A172 (cell line): ENCODE measurements at regions not wholly inside any gene's neighbourhood (a gene's known extent, or its start where the extent isn't known, plus 50 kb on each side); places are given as distances from the start of the nearest gene placed in this dataset.
"Not testable (repeated sequence)": the region's sequence is repeated elsewhere in the genome, so short reads cannot be mapped to it uniquely, and the experiment has no call there.

Experiments
- DNase-seq: peaks from one replicate; pipeline ENCODE4 v3.0.0-alpha.2; 2015; ENCODE audit warnings: low spot score

DNA sequence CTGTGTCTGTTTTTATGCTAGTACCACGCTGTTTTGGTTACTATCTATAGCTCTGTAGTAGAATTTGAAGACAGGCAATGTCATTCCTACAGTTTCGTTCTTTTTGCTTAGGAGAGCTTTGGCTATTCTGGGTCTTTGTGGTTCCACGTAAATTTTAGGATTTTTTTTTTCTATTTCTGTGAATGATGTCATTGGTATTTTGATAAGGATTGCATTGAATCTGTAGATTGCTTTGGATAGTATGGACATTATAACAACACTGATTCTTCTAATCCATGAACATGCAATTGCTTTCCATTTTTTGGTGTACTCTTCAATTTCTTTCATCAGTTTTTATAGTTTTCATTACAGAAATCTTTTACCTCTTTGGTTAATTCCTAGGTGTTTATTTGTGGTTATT lies 345.2 kb downstream of the TMEM121 start:
- no peak for DNase-seq

DNA sequence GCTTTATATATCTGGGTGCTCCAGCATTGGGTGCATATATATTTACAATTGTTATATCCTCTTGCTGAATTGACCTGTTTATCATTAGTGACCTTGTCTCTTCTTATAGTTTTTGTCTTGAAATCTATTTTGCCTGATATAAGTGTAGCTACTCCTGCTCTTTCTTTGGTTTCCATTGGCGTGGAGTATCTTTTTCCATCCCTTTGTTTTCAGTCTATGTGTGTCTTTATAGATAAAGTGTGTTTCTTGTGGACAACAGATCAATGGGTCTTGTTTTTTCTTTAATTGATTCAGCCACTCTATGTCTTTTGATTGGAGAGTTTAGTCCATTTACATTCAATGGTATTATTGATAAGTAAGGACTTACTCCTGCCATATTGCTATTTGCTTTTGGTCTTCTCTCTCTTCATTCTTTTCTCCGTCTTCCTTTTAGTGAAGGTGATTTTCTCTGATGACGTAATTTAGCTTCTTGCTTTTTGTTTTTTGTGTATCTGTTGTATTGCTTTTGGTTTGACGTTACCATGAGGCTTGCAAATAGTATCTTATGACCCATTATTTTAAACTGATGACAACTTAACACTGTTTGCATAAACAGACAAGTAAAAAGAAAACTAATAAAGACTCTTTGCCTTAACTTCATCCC lies 347.6 kb downstream of the TMEM121 start:
- DNase-seq = no peak

DNA sequence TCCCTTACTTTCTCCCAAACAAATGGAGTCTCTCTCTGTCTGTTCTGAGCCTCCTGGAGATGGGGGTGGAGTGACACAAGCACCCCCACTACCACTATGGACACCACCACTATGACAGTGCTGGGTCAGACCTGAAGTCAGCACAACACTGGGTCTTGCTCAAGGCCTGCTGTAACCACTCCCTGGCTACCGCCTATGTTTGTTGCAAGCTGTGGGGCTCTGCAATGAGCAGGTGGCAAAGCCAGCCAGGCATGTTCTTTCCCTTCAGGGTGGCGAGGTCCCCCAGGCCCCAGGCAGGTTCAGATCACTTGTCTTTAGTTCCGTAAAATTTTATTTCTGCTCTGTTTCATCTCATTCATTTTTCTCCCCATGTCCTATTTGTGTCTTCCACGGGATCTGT lies 349.8 kb downstream of the TMEM121 start:
- no peak for DNase-seq

DNA sequence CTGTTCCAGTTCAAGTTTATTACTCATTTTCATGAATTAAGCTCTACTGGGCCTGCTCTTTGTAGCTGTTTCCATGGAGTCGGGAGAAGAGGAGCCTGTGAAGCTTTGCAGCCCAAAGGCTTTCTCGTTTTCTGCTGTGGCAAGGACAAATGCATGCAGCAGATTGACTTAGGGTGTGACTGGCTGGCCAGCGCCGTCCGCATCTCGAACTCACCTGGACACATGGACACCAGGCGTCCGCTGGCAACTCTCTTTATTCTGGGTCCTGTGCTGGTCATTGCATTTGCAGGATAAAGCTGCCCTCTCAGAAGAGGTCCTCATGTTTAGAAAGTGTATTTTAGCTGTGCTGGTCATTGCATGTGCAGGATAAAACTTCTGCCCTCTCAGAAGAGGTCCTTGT lies 350.4 kb downstream of the TMEM121 start:
- no peak for DNase-seq

DNA sequence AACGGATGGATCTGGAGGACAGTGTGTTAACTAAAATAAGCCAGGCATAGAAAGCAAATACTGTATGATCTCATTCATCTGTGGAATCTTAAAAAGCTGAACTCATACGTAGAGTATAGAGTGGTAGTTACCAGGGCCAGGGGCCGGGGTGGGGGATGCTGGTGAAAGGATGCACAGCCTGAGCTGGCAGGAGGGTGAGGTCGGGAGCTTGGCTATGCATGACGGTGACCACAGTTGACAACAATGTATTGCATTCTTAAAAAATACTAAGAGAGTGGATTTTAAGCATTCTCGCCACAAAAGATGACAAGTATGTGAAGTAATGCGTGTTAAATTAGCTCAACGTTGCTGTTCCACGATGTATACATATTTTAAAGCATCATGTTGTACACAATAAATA lies 351.3 kb downstream of the TMEM121 start:
- DNase-seq = no peak

DNA sequence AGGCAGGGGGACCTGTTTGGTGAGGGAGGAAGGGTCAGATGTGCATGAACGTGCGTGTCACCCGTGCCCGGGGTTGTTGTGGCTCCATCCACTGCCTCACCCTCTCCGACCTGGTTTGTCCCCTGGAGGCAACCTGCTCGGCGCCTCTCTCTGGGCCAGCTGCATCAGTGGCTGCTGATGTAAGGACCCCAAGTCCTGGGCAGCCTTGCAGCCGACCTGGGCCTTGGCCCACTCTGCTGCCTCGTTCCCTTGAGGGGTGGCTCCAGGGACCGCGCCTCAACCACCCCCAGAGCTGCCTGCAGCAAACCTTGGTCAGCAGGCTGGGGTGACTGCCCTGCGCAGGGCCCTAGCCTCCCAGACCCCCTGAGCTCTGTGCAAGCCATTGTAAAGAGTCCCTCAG lies 351.7 kb downstream of the TMEM121 start:
- DNase-seq = no peak

DNA sequence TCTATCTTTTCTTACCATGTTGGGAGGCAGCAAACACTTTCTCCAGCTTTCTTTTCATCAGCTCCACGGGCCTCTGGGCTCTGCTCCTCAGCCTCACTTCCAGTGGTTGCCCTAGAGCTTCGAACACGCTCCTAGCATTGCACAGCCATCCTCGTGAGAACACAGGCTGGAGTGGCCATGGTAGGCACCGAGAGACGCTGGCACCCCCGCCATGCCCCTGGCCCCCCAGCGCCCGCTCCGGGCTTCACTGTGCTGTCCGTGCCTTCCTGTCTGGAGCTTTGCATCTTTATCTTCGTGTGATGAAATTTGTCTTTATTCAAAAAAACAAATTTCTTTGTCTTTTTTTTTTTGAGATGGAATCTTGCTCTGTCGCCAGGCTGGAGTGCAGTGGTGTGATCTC lies 352.2 kb downstream of the TMEM121 start:
- DNase-seq = no peak

DNA sequence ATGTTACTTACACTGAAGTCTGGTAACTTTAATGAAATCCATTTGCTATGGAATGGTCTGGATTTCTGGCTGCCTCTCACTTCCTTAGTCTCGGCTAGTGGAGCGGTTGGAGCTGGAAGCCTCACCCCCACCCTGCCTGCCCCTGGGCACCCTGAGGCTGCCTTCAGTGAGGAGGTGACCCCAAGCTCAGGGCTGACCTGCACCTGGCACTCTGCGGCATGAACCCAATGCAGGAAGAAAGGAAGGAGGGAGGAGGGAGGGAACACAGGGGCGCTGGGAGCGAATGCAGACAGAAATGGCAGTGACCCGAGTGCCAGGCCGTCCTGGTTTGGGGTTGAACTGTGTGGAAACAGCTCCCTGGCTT lies 353.1 kb downstream of the TMEM121 start:
- DNase-seq = no peak

DNA sequence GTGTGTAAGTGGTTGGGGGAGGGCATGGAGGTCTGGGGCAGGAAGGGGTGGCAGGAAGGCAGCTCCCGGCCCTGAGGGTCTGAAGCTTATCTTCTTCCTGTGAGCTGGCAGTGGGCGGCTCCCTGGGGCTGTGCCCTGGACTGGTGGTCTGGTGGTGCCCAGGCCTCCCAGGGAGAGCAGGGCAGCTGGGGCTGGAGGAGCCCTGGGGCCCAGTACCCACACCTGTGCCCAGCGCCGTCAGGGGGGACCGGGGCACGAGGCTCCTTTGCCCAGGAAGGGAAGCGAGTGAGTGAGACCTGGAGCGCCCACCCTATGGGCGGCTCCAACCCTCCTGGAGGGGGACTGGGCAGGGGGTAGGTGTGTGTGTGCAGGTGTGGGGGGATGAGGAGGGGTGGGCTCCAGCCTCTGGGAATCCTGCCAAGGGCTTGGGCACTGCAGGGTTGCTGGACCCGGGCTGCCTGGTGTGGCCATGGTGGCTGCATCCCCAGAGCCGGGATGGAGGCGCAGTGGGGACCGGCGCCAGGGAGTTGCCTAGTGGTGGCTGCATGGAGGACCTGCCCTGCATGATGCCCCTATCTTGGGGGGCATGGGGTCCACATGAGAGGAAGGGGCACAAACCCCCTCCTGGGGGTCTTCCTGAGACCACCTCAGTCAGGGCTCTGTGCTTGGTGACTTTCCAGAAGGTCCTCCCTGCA lies 353.6 kb downstream of the TMEM121 start:
- DNase-seq = no peak

DNA sequence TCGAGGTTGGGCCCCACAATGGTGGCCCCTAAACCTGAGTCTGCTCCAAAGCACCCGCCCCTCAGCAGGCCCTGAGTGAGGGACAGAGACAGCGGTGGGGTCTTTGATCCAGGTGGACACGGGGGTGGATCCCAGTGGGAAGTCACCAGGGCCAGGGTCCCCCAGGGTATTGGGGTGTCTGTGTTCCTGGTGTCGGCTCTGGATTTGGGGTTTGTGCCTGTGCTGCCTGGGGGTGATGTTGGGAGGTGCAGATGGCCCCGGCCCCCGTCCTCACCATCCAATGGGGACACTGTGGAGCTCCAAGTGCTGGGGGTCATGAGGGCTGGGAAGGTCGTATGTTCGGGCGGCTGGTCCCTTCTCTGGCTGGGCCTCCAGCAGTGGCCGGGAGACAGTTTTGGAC lies 354.2 kb downstream of the TMEM121 start:
- DNase-seq = no peak

DNA sequence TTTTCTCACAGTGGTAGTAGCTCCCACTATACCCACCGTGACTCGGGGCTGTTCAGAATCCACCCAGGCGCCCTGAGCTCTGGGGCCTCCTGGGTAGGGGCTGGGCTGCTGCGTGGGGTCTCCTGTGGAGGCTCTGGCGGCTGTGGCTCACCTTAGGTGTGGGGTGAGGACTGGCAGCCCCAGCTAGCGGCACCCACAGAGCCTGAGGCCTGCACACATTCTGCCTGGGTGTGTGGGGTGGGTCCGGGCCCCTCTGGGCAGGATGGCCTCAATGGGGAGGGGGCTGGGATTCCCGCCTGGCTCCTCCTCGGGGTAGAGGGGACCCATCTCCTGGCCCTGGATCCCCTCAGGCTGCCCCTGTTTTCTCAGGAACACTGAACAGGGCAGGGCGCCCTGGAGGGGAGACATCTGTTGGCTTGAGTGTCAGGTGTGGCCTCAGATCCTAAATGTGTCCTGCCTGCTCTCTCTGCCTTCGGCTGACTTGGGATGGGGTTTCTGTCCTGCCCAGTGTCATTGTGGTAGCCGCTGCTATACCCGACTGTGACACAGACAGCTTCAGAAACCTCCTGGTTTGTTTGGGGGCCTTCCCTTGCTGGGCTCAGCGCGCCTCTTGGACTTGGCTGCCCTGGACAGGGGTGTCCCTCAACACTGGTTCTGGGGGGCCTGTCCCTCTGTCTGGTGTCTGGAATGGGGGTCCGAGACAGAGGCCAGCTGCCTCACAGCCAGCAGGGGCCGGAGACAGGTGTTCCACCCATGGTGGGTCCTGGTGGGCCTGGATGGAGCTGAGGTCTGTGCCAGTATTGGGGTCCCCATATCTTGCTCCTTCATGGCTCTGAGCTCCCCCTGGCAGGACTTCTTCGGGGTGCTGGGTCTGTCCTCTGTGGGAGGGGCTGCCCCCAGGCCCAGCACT lies 354.9 kb downstream of the TMEM121 start:
- no peak for DNase-seq

DNA sequence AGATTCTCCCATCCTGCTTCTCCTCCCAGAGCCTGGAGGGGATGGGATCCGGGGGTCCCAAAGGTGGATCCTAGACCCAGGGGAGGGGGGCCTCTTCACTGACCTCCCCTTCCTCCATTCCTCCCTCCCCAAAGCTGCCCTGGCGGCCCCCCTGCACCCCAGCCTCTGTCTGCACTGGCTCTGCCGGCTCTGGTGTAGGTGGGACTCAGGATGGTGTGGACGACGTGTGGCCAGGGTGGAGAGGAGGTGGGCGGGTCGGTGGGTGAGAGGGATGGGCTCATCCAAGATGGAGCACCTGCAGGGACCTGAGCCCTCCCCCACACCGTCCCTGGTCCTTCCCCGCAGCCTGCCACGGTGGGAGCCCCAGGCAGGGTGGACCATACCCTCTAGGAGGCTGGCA lies 355.6 kb downstream of the TMEM121 start:
- not testable (repeated sequence) for DNase-seq

DNA sequence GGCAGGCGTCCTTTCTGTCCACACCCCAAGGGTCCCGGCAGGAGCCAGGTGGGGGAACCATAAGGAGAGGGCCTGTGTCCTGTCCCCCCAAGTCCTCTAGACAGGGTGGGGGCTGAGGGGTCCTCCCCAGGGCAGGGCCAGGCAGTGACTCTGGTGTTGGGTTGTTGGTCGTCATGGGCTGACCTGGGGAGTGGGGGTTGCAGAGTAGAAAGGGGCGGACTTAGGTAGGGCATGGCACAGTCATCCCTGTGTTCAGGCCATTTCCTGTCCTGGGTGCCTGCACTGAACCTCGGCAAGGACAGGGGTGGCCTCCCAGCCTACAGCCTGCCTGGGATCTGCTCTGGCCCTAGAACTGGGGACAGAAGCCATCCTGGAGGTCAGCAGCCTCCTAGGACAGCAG lies 356.2 kb downstream of the TMEM121 start:
- no peak for DNase-seq

DNA sequence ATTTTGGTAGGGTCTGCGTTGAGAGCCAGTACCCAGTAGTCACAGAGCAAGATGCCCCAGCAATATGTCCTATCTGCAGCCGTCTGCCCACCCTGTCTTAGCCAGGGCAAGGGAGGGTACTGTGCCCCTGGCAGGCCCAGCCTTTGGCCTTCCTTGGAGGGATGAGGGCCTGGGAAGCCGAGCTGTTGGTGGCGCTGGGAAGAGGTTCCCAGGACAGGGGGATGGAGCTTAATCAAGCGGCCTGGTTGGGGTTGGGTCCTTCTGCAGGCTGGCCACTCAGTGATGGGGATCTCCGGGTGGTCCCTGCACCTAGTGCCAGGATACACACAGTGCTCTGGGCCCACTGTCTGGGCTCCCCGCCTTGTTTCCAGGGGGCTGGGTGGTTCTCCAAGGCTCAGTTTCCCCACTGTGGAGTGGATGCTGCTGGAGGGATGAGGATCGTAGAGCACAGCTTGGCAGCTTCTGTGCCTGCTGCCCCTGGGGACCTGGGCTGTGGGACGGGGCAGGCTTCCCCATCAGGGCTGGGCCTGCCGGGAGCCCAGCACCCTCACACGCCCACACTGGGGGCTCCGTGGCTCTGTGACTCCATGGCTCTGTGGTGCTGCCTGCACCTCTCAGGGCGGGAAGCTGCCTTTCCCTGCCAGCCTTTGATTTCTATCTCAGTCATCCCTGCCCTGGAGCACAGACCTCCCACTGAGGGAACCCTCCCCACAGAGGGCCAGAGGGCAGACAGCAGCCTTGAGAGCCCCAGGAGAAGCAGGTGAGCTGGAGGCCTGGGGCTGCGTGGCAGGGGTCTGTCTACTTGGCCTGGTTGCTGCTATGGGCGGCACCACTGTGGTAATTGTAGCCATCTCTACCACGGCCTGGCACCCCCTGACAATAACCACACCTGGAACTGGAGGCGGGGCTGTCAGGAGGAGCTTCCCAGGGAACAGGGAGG lies 357.0 kb downstream of the TMEM121 start:
- no peak for DNase-seq

DNA sequence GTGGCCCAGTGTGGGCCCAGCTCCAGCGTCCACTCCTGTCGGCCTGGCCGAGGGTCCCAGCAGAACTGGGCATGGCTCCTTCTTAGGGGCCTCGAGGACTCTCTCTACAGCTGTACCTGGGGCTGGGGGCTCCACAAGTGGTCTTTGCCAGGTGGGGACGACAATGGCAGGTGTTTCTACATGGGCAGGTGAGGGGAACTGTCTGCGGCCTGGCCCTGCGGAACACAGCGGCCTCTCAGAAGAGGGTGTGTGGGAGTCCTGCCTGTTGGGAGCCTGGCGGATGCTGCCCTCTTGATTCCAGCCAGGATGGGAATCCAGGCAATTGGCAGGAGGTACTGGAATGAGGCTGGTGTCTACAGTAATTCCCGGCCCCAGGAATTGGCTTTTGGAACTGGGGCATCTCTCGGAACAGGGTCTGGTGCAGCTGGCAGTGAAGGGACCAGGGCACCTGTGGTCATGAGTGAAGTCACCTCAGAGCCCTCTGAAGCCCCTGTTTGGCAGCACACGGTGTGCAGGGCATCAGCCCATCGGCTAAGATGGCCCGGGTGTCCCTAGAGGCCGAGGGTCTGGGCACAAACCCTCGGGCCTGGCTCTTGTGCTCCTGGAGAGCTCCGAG lies 357.9 kb downstream of the TMEM121 start:
- not testable (repeated sequence) for DNase-seq

DNA sequence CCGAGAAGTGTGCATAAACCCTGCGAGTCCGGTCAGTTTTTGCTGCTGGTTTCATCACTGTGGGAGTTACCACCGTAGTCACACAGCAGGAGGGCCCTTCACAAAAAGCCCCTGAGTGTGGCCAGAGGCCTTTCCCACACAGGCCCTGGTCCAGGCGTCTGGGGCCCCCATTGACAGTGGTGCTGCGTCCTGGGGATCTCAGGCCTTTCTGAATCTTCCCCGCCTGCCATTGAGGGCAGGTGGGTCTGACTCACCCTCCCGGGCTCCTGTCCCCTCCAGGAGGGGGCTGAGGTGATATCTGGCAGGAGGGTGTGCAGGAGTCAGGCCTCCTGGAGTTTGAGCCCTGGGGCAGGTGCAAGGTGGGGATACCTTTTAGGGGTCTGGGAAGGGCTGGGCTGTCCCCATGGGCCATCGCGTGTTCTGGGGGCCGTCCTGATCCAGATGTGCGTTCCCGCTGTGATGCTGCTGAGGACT lies 358.5 kb downstream of the TMEM121 start:
- DNase-seq = no peak

DNA sequence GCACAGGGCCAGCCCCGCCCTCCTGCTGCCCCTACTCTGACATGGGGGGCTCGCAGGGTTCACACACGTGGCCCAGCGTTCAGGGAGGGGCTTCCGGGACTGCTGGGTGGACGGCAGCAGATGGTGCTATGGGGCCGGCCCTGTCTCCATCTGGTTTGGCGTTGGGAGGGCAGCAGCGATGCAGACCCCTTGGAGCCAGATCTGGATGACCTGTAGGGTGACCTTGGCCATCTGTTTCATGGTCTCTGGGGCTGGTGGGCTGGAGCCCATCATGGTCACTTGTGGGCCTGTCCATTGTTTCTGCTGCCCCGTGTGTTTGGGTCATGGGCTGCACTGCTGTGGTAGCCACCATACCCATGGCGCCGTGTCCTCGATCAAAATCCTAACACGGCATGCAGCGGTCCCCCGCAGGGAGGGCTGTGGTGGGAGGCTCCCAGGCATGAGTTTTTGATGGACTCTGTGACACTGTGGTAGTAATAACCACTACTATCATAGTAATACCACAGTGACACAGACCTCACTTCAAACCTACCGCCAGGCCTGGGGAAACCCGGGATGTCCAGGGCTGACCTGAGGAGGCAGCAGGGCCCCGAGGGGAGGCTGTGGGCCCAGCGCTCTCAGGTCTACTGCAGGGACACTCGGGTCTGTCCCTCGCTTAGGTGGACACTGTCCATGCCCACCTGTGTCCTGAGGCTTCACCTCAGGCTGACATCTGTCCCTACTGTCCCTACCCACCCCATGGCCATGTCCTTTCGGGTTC lies 359.4 kb downstream of the TMEM121 start:
- DNase-seq = no peak

DNA sequence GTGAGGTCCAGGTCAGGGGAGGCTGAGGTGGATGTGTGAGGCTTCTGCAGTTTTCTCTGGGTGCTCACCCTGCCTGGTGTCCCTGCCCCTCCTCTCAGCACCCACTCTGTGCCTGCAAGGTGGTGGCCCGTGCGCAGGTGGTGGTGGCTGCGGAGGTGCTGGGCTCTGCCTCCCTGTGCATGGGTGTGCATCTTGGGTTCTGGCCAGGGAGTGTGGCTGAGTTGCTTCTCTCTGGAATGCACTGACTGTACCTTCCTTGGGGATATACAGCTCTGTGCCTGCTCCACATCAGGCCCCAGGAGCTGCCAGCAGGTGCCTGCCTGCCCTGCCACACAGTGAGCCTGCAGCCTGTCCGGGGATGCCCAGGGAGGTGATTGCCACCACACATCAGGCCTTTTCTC lies 360.4 kb downstream of the TMEM121 start:
- not testable (repeated sequence) for DNase-seq

DNA sequence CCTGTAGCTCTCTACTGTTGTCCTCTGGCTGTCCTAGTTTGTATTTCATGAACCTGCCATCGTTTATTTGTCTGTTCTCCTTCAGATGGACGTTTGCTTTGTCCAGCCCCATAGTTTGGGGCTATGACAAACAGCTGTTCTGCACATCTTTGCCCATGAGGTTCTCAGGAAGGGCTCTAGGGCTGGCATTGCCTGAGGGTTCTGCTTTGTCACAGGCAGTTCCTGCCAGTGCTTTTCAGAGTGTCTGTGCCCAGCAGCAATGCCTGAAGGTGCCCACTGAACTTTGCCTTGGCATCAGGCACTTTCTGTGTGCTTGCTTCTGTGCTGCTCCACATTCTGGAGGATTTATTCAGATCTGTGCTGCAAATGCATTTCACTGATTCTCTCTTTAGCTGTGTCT lies 361.3 kb downstream of the TMEM121 start:
- DNase-seq = no peak

DNA sequence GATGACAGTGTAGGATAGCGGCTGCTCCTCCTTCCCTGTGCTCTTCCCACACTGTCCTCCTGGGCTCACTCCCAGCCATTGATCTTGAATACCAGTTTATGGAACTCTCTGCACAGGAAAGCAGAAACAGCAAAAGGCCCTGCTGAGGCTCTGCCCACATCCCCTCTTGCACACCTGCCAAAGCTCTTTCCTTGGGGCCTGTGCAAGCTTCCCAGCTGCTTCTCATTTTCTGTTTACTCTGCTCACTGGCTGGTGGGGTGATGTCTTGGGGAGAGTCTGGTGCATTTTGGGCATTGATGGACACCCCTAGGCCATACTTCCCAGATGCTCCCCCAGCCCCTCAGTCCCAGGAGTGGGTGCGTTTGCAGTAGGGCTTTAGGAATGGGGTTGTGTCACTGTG lies 361.8 kb downstream of the TMEM121 start:
- no peak for DNase-seq
